OCI-LY3 (cell line): ENCODE measurements at regions not wholly inside any gene's neighbourhood (a gene's known extent, or its start where the extent isn't known, plus 50 kb on each side); places are given as distances from the start of the nearest gene placed in this dataset.

Experiments
- H2AFZ ChIP-seq: fragments of 200-600, 300-600 bp; shearing (Covaris generic); 2 replicates; pipeline ENCODE4 v1.6.0; 2014; ENCODE audit warnings: antibody characterized with exemption, low read depth, low read length
- H3K27ac ChIP-seq: fragments of 200-600, 300-600 bp; sonication (generic); 2 replicates; pipeline ENCODE4 v1.5.1; 2014; ENCODE audit warnings: mild to moderate bottlenecking, low read length, moderate library complexity, mixed read lengths
- H3K27me3 ChIP-seq: fragments of 200-600, 300-600 bp; sonication (generic); 2 replicates; pipeline ENCODE4 v1.6.1; 2014; ENCODE audit warnings: low read depth, low read length, mixed read lengths
- H3K36me3 ChIP-seq: fragments of 200-600, 300-600 bp; sonication (generic); replicated peaks from 2 replicates; pipeline ENCODE3; 2014; ENCODE audit warnings: low read depth, low read length, mixed read lengths
- H3K4me1 ChIP-seq: fragments of 300-600, 200-600 bp; sonication (generic); 2 replicates; pipeline ENCODE4 v1.6.1; 2014; ENCODE audit warnings: low read length, mixed read lengths
- H3K4me2 ChIP-seq: fragments of 200-600, 300-600 bp; sonication (generic); 2 replicates; pipeline ENCODE4 v1.6.1; 2014; ENCODE audit warnings: low read length, mixed read lengths
- H3K4me3 ChIP-seq: fragments of 300-600, 200-600 bp; sonication (generic); 2 replicates; pipeline ENCODE4 v1.5.1; 2014; ENCODE audit warnings: antibody characterized with exemption, mild to moderate bottlenecking, low read length, moderate library complexity
- H3K79me2 ChIP-seq: fragments of 300-600, 200-600 bp; shearing (Covaris generic); 2 replicates; pipeline ENCODE4 v1.6.1; 2014; ENCODE audit warnings: mild to moderate bottlenecking, low read length, mixed read lengths
- H3K9ac ChIP-seq: fragments of 300-600, 200-600 bp; shearing (Covaris generic); 2 replicates; pipeline ENCODE4 v1.6.0; 2014; ENCODE audit warnings: mild to moderate bottlenecking, low read length, moderate library complexity
- H3K9me3 ChIP-seq: fragments of 200-600, 300-600 bp; shearing (Covaris generic); 2 replicates; pipeline ENCODE4 v1.6.1; 2014; ENCODE audit warnings: low read length, mixed read lengths; ENCODE audit not compliant: insufficient read depth
- H4K20me1 ChIP-seq: fragments of 200-600, 300-600 bp; sonication (generic); 2 replicates; pipeline ENCODE4 v1.6.1; 2016; ENCODE audit warnings: low read length, mixed read lengths; ENCODE audit not compliant: insufficient read depth
- EZH2phosphoT487 ChIP-seq: fragments of 200-600 bp; shearing (Covaris generic); IDR thresholded peaks from 2 replicates; pipeline ENCODE4 v1.6.1; 2018; ENCODE audit warnings: antibody characterized with exemption, mixed run types, low read depth
- TF ChIP-seq, protein P1 (sequence below): fragments of 200-600, 300-600 bp; sonication (generic); IDR thresholded peaks from 2 replicates; pipeline ENCODE4 v1.5.1; 2014; ENCODE audit warnings: antibody characterized with exemption, low read length, low read depth

DNA sequence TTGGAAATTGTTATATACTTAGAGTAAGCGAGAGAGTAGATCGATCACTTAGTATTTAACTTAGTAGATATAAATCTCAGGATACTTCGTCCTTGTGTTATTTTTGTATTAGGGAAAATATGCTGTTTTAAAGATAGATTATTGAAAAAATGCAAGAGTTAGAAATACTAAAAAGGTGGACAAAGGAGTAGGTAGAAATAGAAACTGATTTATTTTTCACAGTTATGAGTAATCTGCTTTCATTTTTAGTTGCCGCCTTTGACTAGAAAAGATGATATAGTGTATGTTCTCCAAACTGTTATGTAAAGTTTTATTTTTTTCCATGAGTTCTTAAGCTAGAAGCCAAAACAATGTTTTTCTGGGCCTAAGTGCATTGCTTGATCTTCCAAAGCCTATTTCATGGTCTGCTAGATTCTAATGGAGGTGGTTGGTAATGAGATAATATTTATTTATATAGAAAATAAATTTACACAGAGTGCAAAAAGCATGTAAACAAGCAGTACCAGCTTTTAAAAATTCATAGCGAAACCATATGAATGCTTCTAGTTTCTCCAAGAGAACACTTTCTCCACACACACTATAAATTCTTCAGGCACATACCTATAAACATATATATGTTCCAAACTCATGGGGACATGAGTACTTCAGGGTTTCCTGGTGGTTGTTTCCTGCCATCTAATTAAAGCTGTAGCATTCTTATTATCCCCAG, 61.1 kb downstream of the DIPK2A start:
- Histone ChIP-seq H3K36me3 (no peaks in the 10 kb centered on the region), H3K27me3 (no peaks in the 10 kb centered on the region), H3K79me2 (peaks cover 59% of the 10 kb centered on the region), H2AFZ (no peak overlapping the region), H3K4me1 (peaks cover 74% of the 10 kb centered on the region), H3K9me3 (no peaks in the 10 kb centered on the region), H3K4me2 (peak overlapping the region; percentile 88), H3K4me3 (peak overlapping the region; percentile 72), H4K20me1 (no peaks in the 10 kb centered on the region), H3K9ac (peak overlapping the region; percentile 56), H3K27ac (peak overlapping the region; percentile 71)
- no peak for TF ChIP-seq EZH2phosphoT487
- TF ChIP-seq, protein P1, sequence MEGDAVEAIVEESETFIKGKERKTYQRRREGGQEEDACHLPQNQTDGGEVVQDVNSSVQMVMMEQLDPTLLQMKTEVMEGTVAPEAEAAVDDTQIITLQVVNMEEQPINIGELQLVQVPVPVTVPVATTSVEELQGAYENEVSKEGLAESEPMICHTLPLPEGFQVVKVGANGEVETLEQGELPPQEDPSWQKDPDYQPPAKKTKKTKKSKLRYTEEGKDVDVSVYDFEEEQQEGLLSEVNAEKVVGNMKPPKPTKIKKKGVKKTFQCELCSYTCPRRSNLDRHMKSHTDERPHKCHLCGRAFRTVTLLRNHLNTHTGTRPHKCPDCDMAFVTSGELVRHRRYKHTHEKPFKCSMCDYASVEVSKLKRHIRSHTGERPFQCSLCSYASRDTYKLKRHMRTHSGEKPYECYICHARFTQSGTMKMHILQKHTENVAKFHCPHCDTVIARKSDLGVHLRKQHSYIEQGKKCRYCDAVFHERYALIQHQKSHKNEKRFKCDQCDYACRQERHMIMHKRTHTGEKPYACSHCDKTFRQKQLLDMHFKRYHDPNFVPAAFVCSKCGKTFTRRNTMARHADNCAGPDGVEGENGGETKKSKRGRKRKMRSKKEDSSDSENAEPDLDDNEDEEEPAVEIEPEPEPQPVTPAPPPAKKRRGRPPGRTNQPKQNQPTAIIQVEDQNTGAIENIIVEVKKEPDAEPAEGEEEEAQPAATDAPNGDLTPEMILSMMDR = no peak

DNA sequence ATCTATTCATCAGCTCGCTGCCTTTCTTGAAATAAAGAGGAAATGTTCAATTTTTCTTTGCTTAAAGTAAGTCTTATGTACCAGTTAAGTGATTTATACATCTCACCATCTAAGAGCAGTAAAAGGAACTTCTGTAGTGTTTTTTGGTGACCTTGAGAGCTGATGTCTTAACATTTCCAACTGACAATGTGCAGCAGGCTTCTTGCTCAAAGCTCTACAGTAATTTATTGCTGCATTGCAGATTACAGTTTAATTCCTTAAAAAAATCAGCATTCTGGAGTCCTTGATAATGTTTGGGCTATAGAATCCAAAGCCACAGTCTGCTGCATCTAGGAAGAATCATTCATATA, 61.6 kb downstream of the DIPK2A start:
- no peaks in the 10 kb centered on the region for H3K9me3 ChIP-seq
- peak overlapping the region; percentile 71 for H3K27ac ChIP-seq
- peaks cover 59% of the 10 kb centered on the region for H3K79me2 ChIP-seq
- no peaks in the 10 kb centered on the region for H3K27me3 ChIP-seq
- H3K4me2 ChIP-seq = peak overlapping the region; percentile 88
- H3K4me3 ChIP-seq = peak overlapping the region; percentile 72
- H4K20me1 ChIP-seq = no peaks in the 10 kb centered on the region
- no peak overlapping the region for H2AFZ ChIP-seq
- peak overlapping the region; percentile 56 for H3K9ac ChIP-seq
- TF ChIP-seq, protein P1 = no peak
- no peak for TF ChIP-seq EZH2phosphoT487
- H3K4me1 ChIP-seq = peaks cover 69% of the 10 kb centered on the region
- no peaks in the 10 kb centered on the region for H3K36me3 ChIP-seq

GRCh38 chr3:144033863-144034262, 62.2 kb downstream of the DIPK2A start:
- no peaks in the 10 kb centered on the region for H3K36me3 ChIP-seq
- H3K9ac ChIP-seq = no peak overlapping the region
- TF ChIP-seq EZH2phosphoT487 = no peak
- TF ChIP-seq, protein P1 = no peak
- no peaks in the 10 kb centered on the region for H3K9me3 ChIP-seq
- H3K79me2 ChIP-seq = peaks cover 59% of the 10 kb centered on the region
- no peaks in the 10 kb centered on the region for H3K27me3 ChIP-seq
- H3K4me3 ChIP-seq = no peak overlapping the region
- no peak overlapping the region for H2AFZ ChIP-seq
- peak overlapping the region; percentile 88 for H3K4me2 ChIP-seq
- no peaks in the 10 kb centered on the region for H4K20me1 ChIP-seq
- H3K27ac ChIP-seq = peak overlapping the region; percentile 71; the same call in 1 of the 2 replicates
- peaks cover 64% of the 10 kb centered on the region for H3K4me1 ChIP-seq

DNA sequence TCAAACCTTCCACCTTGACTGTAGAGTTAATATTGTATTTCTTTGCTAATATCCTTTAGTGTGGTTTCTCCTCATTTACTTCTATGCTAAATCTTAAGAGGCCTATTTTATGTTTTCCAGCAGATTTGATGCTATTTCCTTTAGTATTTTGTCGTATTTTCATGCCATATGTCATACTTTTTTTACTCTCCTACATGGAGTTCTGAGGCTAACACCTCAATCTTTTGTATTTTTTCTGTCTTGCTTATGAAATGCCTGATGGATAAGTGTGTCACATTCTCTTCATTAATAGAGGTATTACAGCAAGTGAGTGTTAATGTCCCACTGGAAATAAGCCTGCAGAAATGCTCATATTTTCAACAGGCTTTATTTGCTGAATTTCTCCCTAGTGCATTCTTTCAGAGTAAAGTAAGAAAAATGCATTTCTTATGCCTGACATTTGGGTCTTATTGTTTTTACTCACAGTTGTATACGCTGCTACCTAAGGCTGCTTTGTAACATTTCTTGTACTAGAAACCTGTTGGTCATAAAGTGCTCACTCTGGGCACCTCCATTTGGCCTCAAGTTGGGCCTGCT, 63.2 kb downstream of the DIPK2A start:
- Histone ChIP-seq H3K9ac (no peak overlapping the region), H4K20me1 (no peaks in the 10 kb centered on the region), H3K27me3 (no peaks in the 10 kb centered on the region), H3K36me3 (no peaks in the 10 kb centered on the region), H3K4me1 (peaks cover 55% of the 10 kb centered on the region), H2AFZ (no peak overlapping the region), H3K4me3 (no peak overlapping the region), H3K9me3 (no peaks in the 10 kb centered on the region), H3K27ac (no peak overlapping the region), H3K4me2 (no peak overlapping the region), H3K79me2 (peaks cover 51% of the 10 kb centered on the region)
- no peak for TF ChIP-seq EZH2phosphoT487
- TF ChIP-seq, protein P1 = no peak
